Smooth muscle cell (in vitro differentiated cells): ENCODE measurements at regions not wholly inside any gene's neighbourhood (a gene's known extent, or its start where the extent isn't known, plus 50 kb on each side); places are given as distances from the start of the nearest gene placed in this dataset.
"Not testable (repeated sequence)": the region's sequence is repeated elsewhere in the genome, so short reads cannot be mapped to it uniquely, and the experiment has no call there.

Experiments
- DNase-seq: peaks from one replicate; lab custom pipeline; 2025; ENCODE audit not compliant: unreplicated experiment; lab: John Stamatoyannopoulos, UW
- H2AFZ ChIP-seq: fragments of 200-600 bp; sonication (generic); 2 replicates; pipeline ENCODE4 v1.6.0; 2016; ENCODE audit warnings: antibody characterized with exemption, low read depth, mild to moderate bottlenecking
- H3F3A ChIP-seq: fragments of 200-600 bp; sonication (generic); 2 replicates; pipeline ENCODE4 v1.6.0; 2017; ENCODE audit warnings: antibody characterized with exemption, low read depth
- H3K27ac ChIP-seq: fragments of 200-600 bp; sonication (generic); 2 replicates; pipeline ENCODE4 v1.5.1; 2016; ENCODE audit warnings: low read depth, mild to moderate bottlenecking
- H3K27me3 ChIP-seq: fragments of 200-600 bp; sonication (generic); 2 replicates; pipeline ENCODE4 v1.6.1; 2016; ENCODE audit warnings: low read depth, mild to moderate bottlenecking
- H3K36me3 ChIP-seq: fragments of 200-600 bp; sonication (generic); 2 replicates; pipeline ENCODE4 v1.5.1; 2016; ENCODE audit warnings: low read depth
- H3K4me1 ChIP-seq: fragments of 200-600 bp; sonication (generic); 2 replicates; pipeline ENCODE4 v1.5.1; 2016; ENCODE audit warnings: low read depth
- H3K4me2 ChIP-seq: fragments of 200-600 bp; sonication (generic); 2 replicates; pipeline ENCODE4 v1.6.0; 2016; ENCODE audit warnings: mild to moderate bottlenecking
- H3K4me3 ChIP-seq: fragments of 200-600 bp; sonication (generic); 2 replicates; pipeline ENCODE4 v1.5.1; 2016; ENCODE audit warnings: mild to moderate bottlenecking
- H3K79me2 ChIP-seq: fragments of 200-600 bp; sonication (generic); 2 replicates; pipeline ENCODE4 v1.6.0; 2016; ENCODE audit warnings: low read depth, mild to moderate bottlenecking
- H3K9ac ChIP-seq: fragments of 200-600 bp; sonication (generic); 2 replicates; pipeline ENCODE4 v1.6.0; 2016; ENCODE audit warnings: low read depth
- H3K9me3 ChIP-seq: fragments of 200-600 bp; sonication (generic); replicated peaks from 2 replicates; pipeline ENCODE4 v1.5.1; 2016; ENCODE audit warnings: low read depth
- H4K20me1 ChIP-seq: fragments of 200-600 bp; sonication (generic); 2 replicates; pipeline ENCODE4 v1.6.0; 2016; ENCODE audit warnings: low read depth
- WGBS: methylation state at CpG from one replicate; pipeline ENCODE4 v1.1.7; 2016; ENCODE audit warnings: low lambda C conversion rate; 5-methylcytosine and 5-hydroxymethylcytosine counted together
- TF ChIP-seq, protein P1 (sequence below): fragments of 200-600 bp; sonication (generic); IDR thresholded peaks from 2 replicates; pipeline ENCODE4 v1.5.1; 2017; ENCODE audit warnings: borderline replicate concordance, mild to moderate bottlenecking, antibody characterized with exemption; ENCODE audit not compliant: insufficient read depth, poor library complexity, severe bottlenecking

DNA sequence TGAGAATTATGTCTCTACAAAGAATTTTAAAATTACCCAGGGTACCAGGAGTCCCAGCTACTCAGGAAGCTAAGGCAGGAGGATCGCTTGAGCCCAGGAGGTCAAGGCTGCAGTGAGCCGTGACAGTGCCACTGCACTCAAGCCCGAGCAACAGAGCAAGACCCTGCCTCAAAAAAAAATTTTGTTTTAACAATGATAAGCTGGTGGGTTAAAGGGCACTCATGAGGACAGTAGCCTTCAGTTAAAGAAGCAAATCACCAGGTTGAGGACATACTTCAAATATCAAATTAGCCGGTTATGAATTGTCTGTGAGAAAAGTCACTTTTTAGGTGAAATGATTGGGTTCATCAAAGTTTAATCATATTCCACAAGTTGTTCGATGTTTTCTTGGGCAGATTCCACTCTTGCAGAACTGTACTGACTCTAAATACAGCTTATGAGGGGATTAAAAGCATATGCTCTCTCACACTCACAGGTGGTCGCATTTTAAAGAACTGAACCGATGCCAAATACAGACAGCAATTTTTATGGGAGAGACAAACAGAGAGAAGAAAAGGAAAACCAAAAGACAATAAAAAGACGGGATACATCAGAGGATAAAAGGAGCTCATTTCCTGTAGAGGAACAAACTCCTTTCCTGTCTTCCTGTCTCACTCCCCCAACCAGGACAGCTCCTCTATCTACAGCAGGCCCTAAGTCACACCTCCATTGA is 582.8 kb upstream of the NRP1 start:
- TF ChIP-seq, protein P1, sequence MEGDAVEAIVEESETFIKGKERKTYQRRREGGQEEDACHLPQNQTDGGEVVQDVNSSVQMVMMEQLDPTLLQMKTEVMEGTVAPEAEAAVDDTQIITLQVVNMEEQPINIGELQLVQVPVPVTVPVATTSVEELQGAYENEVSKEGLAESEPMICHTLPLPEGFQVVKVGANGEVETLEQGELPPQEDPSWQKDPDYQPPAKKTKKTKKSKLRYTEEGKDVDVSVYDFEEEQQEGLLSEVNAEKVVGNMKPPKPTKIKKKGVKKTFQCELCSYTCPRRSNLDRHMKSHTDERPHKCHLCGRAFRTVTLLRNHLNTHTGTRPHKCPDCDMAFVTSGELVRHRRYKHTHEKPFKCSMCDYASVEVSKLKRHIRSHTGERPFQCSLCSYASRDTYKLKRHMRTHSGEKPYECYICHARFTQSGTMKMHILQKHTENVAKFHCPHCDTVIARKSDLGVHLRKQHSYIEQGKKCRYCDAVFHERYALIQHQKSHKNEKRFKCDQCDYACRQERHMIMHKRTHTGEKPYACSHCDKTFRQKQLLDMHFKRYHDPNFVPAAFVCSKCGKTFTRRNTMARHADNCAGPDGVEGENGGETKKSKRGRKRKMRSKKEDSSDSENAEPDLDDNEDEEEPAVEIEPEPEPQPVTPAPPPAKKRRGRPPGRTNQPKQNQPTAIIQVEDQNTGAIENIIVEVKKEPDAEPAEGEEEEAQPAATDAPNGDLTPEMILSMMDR, result no peak

GRCh38 chr10:33914746-33915145 is 580.3 kb upstream of the NRP1 start:
- no peak overlapping the region for H2AFZ ChIP-seq
- no peak for DNase-seq
- no peaks in the 10 kb centered on the region for H3F3A ChIP-seq
- no peaks in the 10 kb centered on the region for H3K27me3 ChIP-seq
- TF ChIP-seq, protein P1, result no peak
- H3K4me3 ChIP-seq, result no peak overlapping the region
- no peaks in the 10 kb centered on the region for H3K79me2 ChIP-seq
- no peak overlapping the region for H3K27ac ChIP-seq
- no peaks in the 10 kb centered on the region for H3K4me1 ChIP-seq
- 98% methylated on average over 2 of the region's 2 CpGs for WGBS
- no peak overlapping the region for H3K4me2 ChIP-seq
- H3K36me3 ChIP-seq, result no peaks in the 10 kb centered on the region
- no peak overlapping the region for H3K9ac ChIP-seq
- H3K9me3 ChIP-seq, result no peaks in the 10 kb centered on the region
- H4K20me1 ChIP-seq, result no peaks in the 10 kb centered on the region

More for the DNA sequence above, 582.8 kb upstream of the NRP1 start:
- Histone ChIP-seq H2AFZ (no peak overlapping the region), H4K20me1 (no peaks in the 10 kb centered on the region), H3K79me2 (no peaks in the 10 kb centered on the region), H3K9me3 (no peaks in the 10 kb centered on the region), H3K9ac (no peak overlapping the region), H3K36me3 (no peaks in the 10 kb centered on the region), H3K4me3 (no peak overlapping the region), H3K4me1 (no peaks in the 10 kb centered on the region), H3K4me2 (no peak overlapping the region), H3F3A (no peaks in the 10 kb centered on the region), H3K27ac (no peak overlapping the region), H3K27me3 (no peaks in the 10 kb centered on the region)
- 73% methylated on average over 8 of the region's 8 CpGs for WGBS
- DNase-seq, result no peak

GRCh38 chr10:33913194-33913593 is 578.7 kb upstream of the NRP1 start:
- Histone ChIP-seq H3K36me3 (no peaks in the 10 kb centered on the region), H3K4me2 (no peak overlapping the region), H4K20me1 (no peaks in the 10 kb centered on the region), H3K9ac (no peak overlapping the region), H3K79me2 (no peaks in the 10 kb centered on the region), H3K4me1 (no peaks in the 10 kb centered on the region), H2AFZ (no peak overlapping the region), H3K9me3 (no peaks in the 10 kb centered on the region), H3K4me3 (no peak overlapping the region), H3K27ac (no peak overlapping the region), H3K27me3 (no peaks in the 10 kb centered on the region), H3F3A (no peaks in the 10 kb centered on the region)
- WGBS, result 94% methylated on average over 3 of the region's 3 CpGs
- no peak for DNase-seq
- TF ChIP-seq, protein P1, result no peak

DNA sequence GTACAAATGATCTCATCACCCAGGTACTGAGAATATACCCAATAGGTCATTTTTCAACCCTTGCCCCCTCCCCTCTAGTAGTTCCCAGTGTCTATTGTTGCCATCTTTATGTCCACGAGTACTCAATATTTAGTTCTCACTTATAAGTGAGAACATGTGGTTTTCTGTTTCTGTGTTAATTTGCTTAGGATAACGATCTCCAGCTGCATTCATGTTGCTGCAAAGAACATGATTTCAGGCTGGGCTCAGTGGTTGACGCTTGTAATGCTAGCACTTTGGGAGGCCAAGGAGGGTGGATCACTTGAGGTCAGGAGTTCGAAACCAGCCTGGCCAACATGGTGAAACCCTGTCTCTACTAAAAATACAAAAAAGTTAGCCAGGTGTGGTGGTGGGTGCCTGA is 575.0 kb upstream of the NRP1 start:
- not testable (repeated sequence) for H3K79me2 ChIP-seq, H2AFZ ChIP-seq, DNase-seq, H3K4me3 ChIP-seq, H3K36me3 ChIP-seq, H4K20me1 ChIP-seq, H3F3A ChIP-seq, H3K9me3 ChIP-seq, H3K27ac ChIP-seq, H3K9ac ChIP-seq, H3K4me2 ChIP-seq, H3K27me3 ChIP-seq, H3K4me1 ChIP-seq
- 73% methylated on average over 4 of the region's 4 CpGs for WGBS
